Karpas-422 (cell line): ENCODE measurements at regions not wholly inside any gene's neighbourhood (a gene's known extent, or its start where the extent isn't known, plus 50 kb on each side); places are given as distances from the start of the nearest gene placed in this dataset.
A peak's percentile ranks its signal among the peaks of the same experiment; 100 is the strongest.

Source experiments
- DNase-seq: peaks from one replicate; pipeline ENCODE4 v3.0.0-alpha.2; 2015
- H2AFZ ChIP-seq: fragments of 200-600 bp; sonication (generic); 2 replicates; pipeline ENCODE4 v1.6.1; 2014; ENCODE audit warnings: antibody characterized with exemption, low read length, mixed read lengths
- H3K27ac ChIP-seq: fragments of 200-600 bp; sonication (generic); 2 replicates; pipeline ENCODE4 v1.5.1; 2014; ENCODE audit warnings: mild to moderate bottlenecking, low read length, moderate library complexity
- H3K27me3 ChIP-seq: fragments of 200-600 bp; sonication (generic); 2 replicates; pipeline ENCODE4 v1.6.1; 2014; ENCODE audit warnings: low read length, mixed read lengths
- H3K36me3 ChIP-seq: fragments of 200-600 bp; sonication (generic); 2 replicates; pipeline ENCODE4 v1.6.1; 2014; ENCODE audit warnings: low read length, mixed read lengths; ENCODE audit not compliant: insufficient read depth
- H3K4me1 ChIP-seq: fragments of 200-600 bp; sonication (generic); 2 replicates; pipeline ENCODE4 v1.6.1; 2014; ENCODE audit warnings: mild to moderate bottlenecking, low read length, mixed read lengths
- H3K4me2 ChIP-seq: fragments of 200-600 bp; sonication (generic); 2 replicates; pipeline ENCODE4 v1.6.1; 2014; ENCODE audit warnings: low read length, low read depth, mild to moderate bottlenecking; ENCODE audit not compliant: poor library complexity, severe bottlenecking
- H3K4me3 ChIP-seq: fragments of 200-600 bp; sonication (generic); 2 replicates; pipeline ENCODE4 v1.5.1; 2014; ENCODE audit warnings: mild to moderate bottlenecking, antibody characterized with exemption, low read length, mixed read lengths
- H3K79me2 ChIP-seq: fragments of 200-600 bp; sonication (generic); 2 replicates; pipeline ENCODE4 v1.6.1; 2014; ENCODE audit warnings: mild to moderate bottlenecking, low read length, mixed read lengths
- H3K9ac ChIP-seq: fragments of 200-600 bp; sonication (generic); 2 replicates; pipeline ENCODE4 v1.6.0; 2014; ENCODE audit warnings: low read length
- H3K9me2 ChIP-seq: fragments of 200-600 bp; sonication (generic), shearing (Covaris generic); replicated peaks from 2 replicates; pipeline ENCODE4 v1.6.0; 2014; ENCODE audit warnings: mild to moderate bottlenecking, low read length, moderate library complexity; ENCODE audit not compliant: insufficient read depth
- H3K9me3 ChIP-seq: fragments of 300-700, 200-600 bp; sonication (generic); 2 replicates; pipeline ENCODE4 v1.6.1; 2014; ENCODE audit warnings: low read length, mixed read lengths
- H4K20me1 ChIP-seq: fragments of 200-600 bp; sonication (generic); 2 replicates; pipeline ENCODE4 v1.6.1; 2014; ENCODE audit warnings: mild to moderate bottlenecking, antibody characterized with exemption, low read length, low read depth; ENCODE audit not compliant: insufficient read depth

GRCh38 chr14:27410981-27411380, 813.1 kb upstream of the NOVA1 start:
- Histone ChIP-seq H3K4me2 (no peak overlapping the region), H3K27me3 (no peaks in the 10 kb centered on the region), H3K4me3 (no peak overlapping the region), H3K9me2 (no peaks in the 10 kb centered on the region), H3K36me3 (no peaks in the 10 kb centered on the region), H3K27ac (no peak overlapping the region), H4K20me1 (no peaks in the 10 kb centered on the region), H2AFZ (no peak overlapping the region), H3K4me1 (no peaks in the 10 kb centered on the region), H3K9me3 (peaks cover 74% of the 10 kb centered on the region), H3K9ac (no peak overlapping the region), H3K79me2 (no peaks in the 10 kb centered on the region)
- DNase-seq = no peak

DNA sequence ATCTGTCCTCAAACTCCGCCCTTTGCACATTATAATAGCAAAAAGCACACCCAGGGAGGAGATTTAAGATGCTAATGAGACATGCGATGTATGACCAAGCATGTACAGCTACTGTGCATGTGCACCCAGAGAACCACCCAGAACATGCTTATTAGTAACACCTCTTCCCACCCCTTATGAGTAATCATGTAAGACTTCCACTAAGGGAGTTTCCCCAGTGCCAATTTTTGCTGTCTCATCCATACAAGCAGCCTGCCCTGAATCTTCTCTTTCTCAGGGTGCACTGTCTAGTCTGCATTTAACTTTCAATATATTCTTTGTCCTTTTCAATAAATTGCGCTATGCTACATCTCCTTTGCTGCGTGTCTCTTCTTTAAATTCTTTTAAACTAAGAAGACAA, 830.0 kb upstream of the NOVA1 start:
- H2AFZ ChIP-seq = no peak overlapping the region
- no peaks in the 10 kb centered on the region for H3K27me3 ChIP-seq
- no peak overlapping the region for H3K27ac ChIP-seq
- peaks cover 59% of the 10 kb centered on the region for H3K9me3 ChIP-seq
- no peak for DNase-seq
- H3K4me3 ChIP-seq = no peak overlapping the region
- no peak overlapping the region for H3K4me2 ChIP-seq
- H4K20me1 ChIP-seq = no peaks in the 10 kb centered on the region
- no peaks in the 10 kb centered on the region for H3K36me3 ChIP-seq
- H3K9me2 ChIP-seq = no peaks in the 10 kb centered on the region
- no peaks in the 10 kb centered on the region for H3K4me1 ChIP-seq
- H3K9ac ChIP-seq = no peak overlapping the region
- H3K79me2 ChIP-seq = no peaks in the 10 kb centered on the region

DNA sequence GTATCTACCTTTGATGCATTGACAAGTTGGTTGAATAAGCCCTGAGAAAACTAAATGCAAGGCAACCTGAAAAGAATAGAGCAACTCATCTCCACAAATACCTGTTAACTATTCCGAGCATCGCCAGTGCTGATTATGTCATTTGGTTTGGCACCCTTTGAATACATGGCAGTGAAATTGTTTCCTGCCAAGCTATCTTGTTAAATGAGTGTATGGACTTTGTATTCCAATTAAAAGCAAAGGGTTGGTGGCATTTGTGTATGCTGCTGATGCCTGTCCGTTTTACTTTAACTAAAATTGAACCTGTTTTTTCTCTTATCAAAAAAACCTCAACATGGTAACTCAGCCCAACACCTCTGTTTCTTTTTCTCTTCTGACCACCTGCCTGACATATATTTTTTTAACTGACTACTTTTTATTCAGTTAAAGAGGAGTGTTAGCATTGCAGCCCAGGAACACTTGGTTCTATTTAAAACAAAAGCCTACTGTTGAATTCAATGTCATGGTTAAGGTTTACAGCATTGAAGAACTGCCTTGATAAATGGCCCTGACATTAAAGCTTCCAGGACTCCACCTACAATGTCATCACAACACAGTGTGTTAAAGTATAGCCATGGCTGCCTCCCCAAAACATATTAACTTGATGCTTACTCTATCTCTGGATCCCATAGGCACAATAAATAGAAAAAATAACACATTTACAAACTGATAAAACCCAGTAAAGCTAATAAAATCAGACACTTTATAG, 838.3 kb upstream of the NOVA1 start:
- no peak for DNase-seq
- Histone ChIP-seq H4K20me1 (no peaks in the 10 kb centered on the region), H3K9me3 (peaks cover 68% of the 10 kb centered on the region), H3K27ac (no peak overlapping the region), H3K9ac (no peak overlapping the region), H3K4me2 (no peak overlapping the region), H3K36me3 (no peaks in the 10 kb centered on the region), H3K4me1 (no peaks in the 10 kb centered on the region), H3K79me2 (no peaks in the 10 kb centered on the region), H2AFZ (no peak overlapping the region), H3K4me3 (no peak overlapping the region), H3K27me3 (no peaks in the 10 kb centered on the region), H3K9me2 (no peaks in the 10 kb centered on the region)

DNA sequence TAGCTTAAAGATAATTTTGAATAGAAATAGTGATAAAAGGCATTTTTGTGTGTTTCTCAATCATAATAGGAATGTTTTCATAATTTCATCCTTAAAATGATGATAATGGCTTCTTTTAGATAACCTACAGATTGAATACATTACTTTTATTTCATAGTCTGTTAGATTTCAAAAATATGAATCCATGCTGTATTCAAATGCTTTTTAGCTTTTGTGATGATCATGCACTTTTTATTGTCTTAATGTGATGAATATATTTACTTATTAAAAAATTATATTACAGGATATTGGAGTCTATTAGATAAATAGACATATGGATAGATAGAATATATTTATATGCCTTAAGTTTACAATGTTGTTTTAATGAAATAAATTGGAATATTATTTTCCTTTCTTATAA, 886.8 kb upstream of the NOVA1 start:
- Histone ChIP-seq H3K27me3 (no peaks in the 10 kb centered on the region), H3K27ac (no peak overlapping the region), H3K9me3 (peaks cover 61% of the 10 kb centered on the region), H4K20me1 (no peaks in the 10 kb centered on the region), H3K36me3 (no peaks in the 10 kb centered on the region), H3K9me2 (no peaks in the 10 kb centered on the region), H3K4me1 (no peaks in the 10 kb centered on the region), H3K4me2 (no peak overlapping the region), H3K9ac (no peak overlapping the region), H2AFZ (no peak overlapping the region), H3K79me2 (no peaks in the 10 kb centered on the region), H3K4me3 (no peak overlapping the region)
- DNase-seq = no peak

- Histone ChIP-seq H3K36me3 (no peaks in the 10 kb centered on the region), H3K9ac (no peak overlapping the region), H3K9me2 (no peaks in the 10 kb centered on the region), H3K27me3 (no peaks in the 10 kb centered on the region), H3K4me3 (no peak overlapping the region), H3K4me1 (no peaks in the 10 kb centered on the region), H3K79me2 (no peaks in the 10 kb centered on the region), H2AFZ (no peak overlapping the region), H3K27ac (no peak overlapping the region), H4K20me1 (no peaks in the 10 kb centered on the region), H3K4me2 (no peak overlapping the region), H3K9me3 (peaks cover 61% of the 10 kb centered on the region)
- no peak for DNase-seq
Measured at GRCh38 chr14:27485193-27485592, 887.4 kb upstream of the NOVA1 start.

DNA sequence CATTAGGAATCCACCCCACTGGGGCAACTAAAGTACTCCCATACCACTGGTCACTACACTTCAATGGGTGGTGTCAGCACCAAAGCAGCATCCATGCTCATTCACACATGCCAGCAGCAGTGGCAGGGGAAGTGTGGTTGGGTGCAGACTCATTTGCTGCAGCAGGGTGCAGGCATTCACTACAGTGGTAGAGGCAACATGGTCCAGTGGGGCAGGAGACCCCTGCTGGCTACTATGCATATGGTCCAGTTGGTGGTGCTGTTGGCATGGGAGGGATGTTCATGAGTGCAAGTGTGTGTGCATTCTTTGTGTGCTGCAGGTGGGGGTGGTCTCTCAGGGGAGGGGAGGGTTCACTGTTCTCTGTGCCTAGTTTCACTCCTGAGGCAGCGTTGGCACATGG, 908.4 kb upstream of the NOVA1 start:
- Histone ChIP-seq H3K79me2 (no peaks in the 10 kb centered on the region), H3K36me3 (no peaks in the 10 kb centered on the region), H3K27ac (no peak overlapping the region), H3K27me3 (no peaks in the 10 kb centered on the region), H2AFZ (no peak overlapping the region), H4K20me1 (no peaks in the 10 kb centered on the region), H3K9ac (no peak overlapping the region), H3K4me1 (no peaks in the 10 kb centered on the region), H3K9me3 (peaks cover 77% of the 10 kb centered on the region), H3K4me3 (no peak overlapping the region), H3K4me2 (no peak overlapping the region), H3K9me2 (no peaks in the 10 kb centered on the region)
- DNase-seq = no peak

GRCh38 chr14:27528328-27528727, 930.5 kb upstream of the NOVA1 start:
- H3K27ac ChIP-seq = no peak overlapping the region
- no peaks in the 10 kb centered on the region for H3K9me2 ChIP-seq
- DNase-seq = peak; percentile 67
- no peaks in the 10 kb centered on the region for H3K4me1 ChIP-seq
- no peaks in the 10 kb centered on the region for H3K79me2 ChIP-seq
- peaks cover 64% of the 10 kb centered on the region for H3K9me3 ChIP-seq
- no peaks in the 10 kb centered on the region for H3K27me3 ChIP-seq
- H3K4me3 ChIP-seq = no peak overlapping the region
- no peaks in the 10 kb centered on the region for H3K36me3 ChIP-seq
- H3K4me2 ChIP-seq = no peak overlapping the region
- no peak overlapping the region for H2AFZ ChIP-seq
- no peak overlapping the region for H3K9ac ChIP-seq
- no peaks in the 10 kb centered on the region for H4K20me1 ChIP-seq

DNA sequence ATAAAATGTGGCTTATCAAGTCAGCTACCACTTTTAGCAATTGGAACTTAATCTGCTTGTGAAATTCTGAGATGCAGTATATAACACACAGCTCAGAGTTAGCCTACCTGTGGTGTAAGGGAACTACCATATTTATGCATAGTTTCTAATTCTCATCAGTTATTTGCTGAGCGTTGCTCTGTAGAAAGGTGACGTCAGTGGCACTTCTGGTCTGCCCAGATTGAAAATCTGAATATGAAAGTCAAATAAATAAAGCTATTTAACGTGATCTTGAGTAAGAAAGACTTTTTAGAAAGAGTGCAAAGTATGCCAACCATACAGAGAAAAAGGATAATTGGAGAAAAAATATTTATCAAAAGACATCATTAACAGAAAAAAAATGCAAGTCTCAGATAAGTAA, 938.9 kb upstream of the NOVA1 start:
- Histone ChIP-seq H3K79me2 (no peaks in the 10 kb centered on the region), H3K27me3 (no peaks in the 10 kb centered on the region), H3K4me2 (no peak overlapping the region), H3K4me1 (no peaks in the 10 kb centered on the region), H3K36me3 (no peaks in the 10 kb centered on the region), H3K27ac (no peak overlapping the region), H2AFZ (no peak overlapping the region), H3K9ac (no peak overlapping the region), H3K4me3 (no peak overlapping the region), H4K20me1 (no peaks in the 10 kb centered on the region), H3K9me2 (no peaks in the 10 kb centered on the region), H3K9me3 (peaks cover 74% of the 10 kb centered on the region)
- DNase-seq = no peak
